ENCODE measurements at regions not wholly inside any gene's neighbourhood (a gene's known extent, or its start where the extent isn't known, plus 50 kb on each side); places are given as distances from the start of the nearest gene placed in this dataset.

DNA sequence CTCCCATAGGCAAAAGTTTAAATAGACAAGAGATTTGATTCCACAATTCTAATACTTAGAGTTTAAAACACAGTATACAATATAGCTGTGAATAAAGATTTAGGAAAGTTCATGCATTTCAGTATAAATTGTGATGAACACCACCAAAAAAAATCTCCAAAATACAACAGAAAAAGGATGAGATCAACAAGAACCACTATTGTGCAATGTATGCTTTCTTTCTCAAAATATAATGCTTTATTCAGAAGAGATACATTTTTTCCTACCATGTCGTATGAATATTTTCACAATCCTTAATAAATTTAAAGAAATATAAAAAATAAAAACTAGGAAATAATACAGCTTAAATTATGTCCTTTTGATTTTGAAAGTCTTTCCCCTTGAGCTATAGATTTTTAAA, 1309.2 kb downstream of the MRPL39 start:
- no peak for FAIRE-seq

- no peak for FAIRE-seq
Measured at GRCh38 chr21:24294171-24294570, 1313.1 kb downstream of the MRPL39 start.

GRCh38 chr21:24290151-24290833, 1317.0 kb downstream of the MRPL39 start:
- FAIRE-seq, result no peak

GRCh38 chr21:24289539-24289938, 1317.7 kb downstream of the MRPL39 start:
- no peak for FAIRE-seq

DNA sequence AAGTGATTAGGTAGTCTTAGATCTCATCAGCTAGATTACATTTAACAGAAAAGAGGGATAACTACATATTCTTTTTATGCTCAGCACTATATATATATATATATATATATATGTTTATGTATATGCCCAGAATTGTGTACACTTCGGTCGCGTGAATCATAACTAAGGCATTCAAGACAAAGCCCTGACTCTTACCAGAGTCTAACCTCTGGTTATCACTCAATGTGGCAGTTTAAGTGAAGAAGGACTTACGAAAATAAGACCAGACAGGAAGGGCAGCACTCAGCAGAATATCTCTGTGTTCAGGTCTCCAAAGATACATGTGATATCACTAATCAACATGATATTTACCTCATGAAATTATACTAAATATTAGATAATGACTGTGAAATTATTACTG, 1326.7 kb downstream of the MRPL39 start:
- FAIRE-seq, result no peak

- no peak for FAIRE-seq
Measured at GRCh38 chr21:24278711-24279110, 1328.6 kb downstream of the MRPL39 start.

DNA sequence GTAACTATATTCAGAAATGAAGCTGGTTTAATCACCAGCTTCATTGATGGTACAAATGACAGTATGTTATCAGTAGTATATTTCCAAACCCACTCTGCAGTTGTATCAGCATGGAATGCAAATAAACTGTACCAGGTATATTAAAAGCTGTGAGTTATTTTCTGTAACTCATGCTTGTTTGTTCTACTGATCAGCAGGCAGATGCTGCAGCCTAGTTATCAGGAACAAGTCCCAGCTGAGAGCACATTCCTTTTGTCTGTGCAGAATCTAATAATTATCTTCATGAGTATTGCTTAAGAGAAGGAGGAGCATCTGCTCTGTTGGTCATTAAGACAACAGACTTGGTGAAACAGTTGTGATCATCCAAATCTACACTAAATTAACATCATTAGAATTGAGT, 1331.1 kb downstream of the MRPL39 start:
- no peak for FAIRE-seq

- FAIRE-seq, result no peak
Measured at GRCh38 chr21:24275616-24276015, 1331.7 kb downstream of the MRPL39 start.

GRCh38 chr21:24272521-24272938, 1334.8 kb downstream of the MRPL39 start:
- FAIRE-seq, result no peak

GRCh38 chr21:24265987-24266386, 1341.3 kb downstream of the MRPL39 start:
- FAIRE-seq, result no peak

GRCh38 chr21:24260751-24261150, 1346.5 kb downstream of the MRPL39 start:
- no peak for FAIRE-seq

GRCh38 chr21:24259241-24259640, 1348.0 kb downstream of the MRPL39 start:
- no peak for FAIRE-seq

DNA sequence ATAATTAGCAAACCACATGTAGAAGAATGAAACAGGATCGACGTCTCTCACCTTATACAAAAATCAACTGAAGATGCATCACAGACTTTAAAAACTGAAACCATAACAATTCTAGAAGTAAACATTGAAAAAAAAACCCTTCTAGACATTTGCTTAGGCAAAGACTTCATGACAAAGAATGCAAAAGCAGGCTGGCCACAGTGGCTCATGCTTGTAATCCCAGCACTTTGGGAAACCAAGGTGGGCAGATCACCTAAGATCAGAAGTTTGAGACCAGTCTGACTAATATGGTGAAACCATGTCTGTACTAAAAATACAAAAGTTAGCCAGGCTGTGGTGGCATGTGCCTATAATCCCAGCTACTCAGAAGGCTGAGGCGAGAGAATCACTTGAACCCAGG, 1351.7 kb downstream of the MRPL39 start:
- FAIRE-seq, result no peak

- FAIRE-seq, result no peak
Measured at GRCh38 chr21:24225431-24225830, 1381.8 kb downstream of the MRPL39 start.

GRCh38 chr21:24224422-24224821, 1382.9 kb downstream of the MRPL39 start:
- FAIRE-seq, result no peak

DNA sequence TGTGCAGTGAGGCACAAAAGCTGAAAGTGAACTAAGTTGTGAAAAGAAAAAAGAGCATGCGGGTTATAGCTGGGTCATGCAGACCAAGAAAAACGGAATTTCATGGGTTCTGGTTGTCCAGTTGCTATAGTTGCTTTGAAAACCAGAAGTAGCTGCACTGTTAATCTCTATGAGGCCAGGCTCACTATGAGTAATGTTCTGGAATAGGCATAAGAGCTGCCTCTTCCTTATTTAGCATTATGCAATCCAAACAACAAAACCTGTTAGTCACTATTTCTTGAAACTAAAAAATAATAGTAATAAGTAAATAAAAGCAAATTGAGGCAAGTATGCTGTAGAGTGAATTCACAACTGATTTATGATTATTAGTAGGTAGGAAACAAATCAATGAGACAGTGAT, 1383.7 kb downstream of the MRPL39 start:
- FAIRE-seq, result no peak

- no peak for FAIRE-seq
Measured at GRCh38 chr21:24222676-24223075, 1384.6 kb downstream of the MRPL39 start.

DNA sequence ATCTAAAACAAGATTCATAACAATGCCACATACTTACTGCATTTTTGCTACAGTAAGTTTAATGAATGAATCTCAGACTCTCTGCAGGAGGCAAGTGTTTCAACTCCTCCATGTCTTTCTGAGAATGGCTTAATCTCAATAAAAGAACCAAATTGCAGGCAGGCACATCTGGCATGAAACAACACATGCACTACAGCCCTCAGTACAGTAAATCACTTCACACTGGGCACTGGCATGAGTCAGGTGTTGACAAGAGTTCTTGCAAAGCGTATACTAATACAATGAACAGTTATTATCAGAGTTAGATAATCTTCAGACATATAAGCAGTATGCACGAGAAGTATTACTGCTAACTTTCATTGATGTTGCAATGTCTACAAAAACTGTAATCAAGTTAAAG, 1386.8 kb downstream of the MRPL39 start:
- no peak for FAIRE-seq

DNA sequence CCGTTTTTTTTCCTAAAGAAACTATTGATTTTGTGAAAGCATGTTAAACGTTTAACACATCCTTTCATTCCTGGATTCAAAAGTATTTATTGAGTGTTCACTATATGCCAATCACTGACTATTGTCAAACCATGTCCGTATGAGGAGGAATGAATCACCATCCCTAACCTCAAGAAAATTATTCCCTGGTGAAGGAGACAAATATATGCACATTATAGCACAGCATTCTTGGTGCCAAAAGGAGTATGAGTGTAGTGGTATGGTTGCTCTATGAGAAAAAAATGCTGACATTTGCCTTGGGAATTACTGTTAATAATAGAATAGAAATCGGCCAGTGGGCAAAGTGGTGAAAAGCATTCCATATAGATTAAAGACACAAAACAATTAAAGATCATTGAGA, 1390.1 kb downstream of the MRPL39 start:
- no peak for FAIRE-seq

- no peak for FAIRE-seq
Measured at GRCh38 chr21:24210130-24210529, 1397.2 kb downstream of the MRPL39 start.

DNA sequence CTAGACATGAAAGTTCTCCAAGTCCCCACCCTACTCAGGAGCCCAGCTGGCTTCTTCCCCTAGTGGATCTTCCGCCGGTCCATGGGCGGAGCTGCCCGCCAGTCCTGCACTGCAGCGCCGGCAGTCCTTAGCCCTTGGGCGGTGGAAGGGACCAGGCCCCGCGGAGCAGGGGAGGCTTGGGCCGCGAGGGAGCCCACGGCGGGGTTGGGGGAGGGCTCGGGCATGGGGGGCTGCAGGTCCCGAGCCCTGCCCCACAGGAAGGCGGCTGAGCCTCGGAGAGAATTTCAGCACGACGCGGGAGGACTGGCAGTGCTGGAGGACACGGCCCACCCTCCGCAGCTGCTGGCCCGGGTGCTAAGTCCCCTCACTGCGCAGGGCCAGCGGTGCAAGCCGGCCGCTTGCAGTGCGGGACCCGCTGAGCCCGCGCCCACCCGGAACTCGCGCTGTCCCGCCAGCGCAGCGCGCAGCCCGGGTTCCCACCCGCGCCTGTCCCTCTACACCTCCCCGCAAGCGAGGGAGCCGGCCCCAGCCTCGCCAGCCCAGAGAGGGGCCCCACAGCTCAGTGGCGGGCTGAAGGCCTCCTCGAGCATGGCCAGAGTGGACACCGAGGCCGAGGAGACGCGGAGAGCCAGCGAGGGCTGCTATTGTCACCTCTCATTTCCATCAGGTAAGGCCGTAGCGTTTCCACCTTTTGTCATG, 1398.6 kb downstream of the MRPL39 start:
- no peak for FAIRE-seq

DNA sequence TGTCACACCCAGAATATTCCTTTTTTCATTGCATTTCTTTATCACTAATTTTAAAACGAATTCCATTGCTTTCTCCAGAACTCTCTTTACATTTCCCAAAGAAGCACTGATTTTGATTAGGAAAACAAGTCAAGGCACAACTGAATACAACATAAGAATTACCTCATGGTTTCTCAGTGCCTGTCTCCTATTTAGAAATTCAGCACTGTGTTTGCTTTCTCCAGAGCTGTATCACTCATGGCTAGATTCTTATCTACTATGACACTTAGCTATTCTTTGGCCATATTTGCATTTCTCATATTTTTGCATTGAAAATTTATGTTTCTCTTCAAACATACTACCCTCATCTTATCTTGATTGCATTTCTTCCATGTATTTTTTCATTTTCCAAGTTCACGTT, 1402.0 kb downstream of the MRPL39 start:
- FAIRE-seq, result no peak

DNA sequence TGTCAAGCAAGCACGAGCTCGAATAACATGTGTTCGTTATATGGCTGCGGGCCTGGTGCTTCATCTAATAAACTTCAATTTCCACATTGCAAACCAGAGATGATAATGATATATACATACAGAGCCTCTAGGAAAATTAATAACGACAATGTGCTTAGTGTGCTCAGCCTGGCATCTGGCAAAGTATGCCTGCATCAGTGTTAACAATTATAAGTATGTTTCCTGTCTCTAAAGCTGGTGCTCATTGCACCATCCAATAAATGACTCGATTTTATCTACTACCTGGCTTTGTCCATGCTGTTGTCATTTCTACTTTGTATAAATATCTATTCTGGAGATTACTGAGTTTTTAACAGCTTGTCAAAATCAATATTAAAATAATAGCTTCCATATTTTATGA, 1402.6 kb downstream of the MRPL39 start:
- no peak for FAIRE-seq

- FAIRE-seq, result no peak
Measured at GRCh38 chr21:24200052-24200451, 1407.2 kb downstream of the MRPL39 start.

- no peak for FAIRE-seq
Measured at GRCh38 chr21:24197923-24198322, 1409.4 kb downstream of the MRPL39 start.

Data from islet of Langerhans (tissue), 1 donor.